ENCODE measurements at regions not wholly inside any gene's neighbourhood (a gene's known extent, or its start where the extent isn't known, plus 50 kb on each side); places are given as distances from the start of the nearest gene placed in this dataset.

GRCh38 chr4:153909672-153910071 is 120.8 kb upstream of the SFRP2 start:
- Histone ChIP-seq H3K4me2 (replicated peaks; ENCODE audit: low read depth, low read length, poor library complexity, severe bottlenecking) (no peak overlapping the region), H3K27ac (ENCODE audit: low read length in 2 of 2) (no peak overlapping the region), H3K36me3 (replicated peaks in 1 of 2; ENCODE audit: control extremely low read depth in 1 of 2, control insufficient read depth in 1 of 2, extremely low read depth in 1 of 2, insufficient read depth in 2 of 2, low read length in 1 of 2) (no peaks in the 10 kb centered on the region), H3K9me3 (ENCODE audit: control extremely low read depth in 1 of 3, control insufficient read depth in 2 of 3, insufficient read depth in 1 of 3, low read length in 2 of 3) (peaks cover 0 to 1% (median 0%) of the 10 kb centered on the region in 3 donors), H3K79me2 (ENCODE audit: control insufficient read depth, insufficient read depth, low read length) (no peaks in the 10 kb centered on the region), H3K27me3 (replicated peaks in 1 of 4; ENCODE audit: control extremely low read depth in 1 of 4, control insufficient read depth in 3 of 4, insufficient read depth in 4 of 4, low read length in 3 of 4) (peaks cover 0 to 3% (median 1%) of the 10 kb centered on the region in 4 experiments), H4K20me1 (ENCODE audit: control insufficient read depth, insufficient read depth, low read length, poor library complexity, severe bottlenecking) (no peaks in the 10 kb centered on the region), H2AFZ (ENCODE audit: insufficient read depth, low read depth, low read length, poor library complexity, severe bottlenecking) (no peak overlapping the region), H3K9ac (ENCODE audit: low read length) (no peak overlapping the region), H3K4me3 (ENCODE audit: control extremely low read depth in 1 of 5, extremely low read depth in 1 of 5, insufficient read depth in 1 of 5, low read depth in 2 of 5, low read length in 4 of 5) (no peak overlapping the region), H3K4me1 (ENCODE audit: control insufficient read depth in 2 of 2, insufficient read depth in 2 of 2, low read length in 2 of 2) (no peaks in the 10 kb centered on the region)
- H3K4me3 Mint-ChIP-seq, result no peak overlapping the region
- no CpG with 5 or more reads among the region's 1 CpG for WGBS (ENCODE audit: insufficient coverage)
- intact Hi-C loops (cut with micrococcal nuclease), result no loop called here
- ChIA-PET CTCF (no interaction called here), POLR2A (no interaction called here)
- peaks cover 29% of the 10 kb centered on the region for H3K27me3 Mint-ChIP-seq
- DNase-seq (no peak), ATAC-seq (ENCODE audit: low read depth) (no peak)
- no peaks in the 10 kb centered on the region for H3K4me1 Mint-ChIP-seq
- H3K9me3 Mint-ChIP-seq (ENCODE audit: insufficient read depth), result no peaks in the 10 kb centered on the region
- TF ChIP-seq CTCF (IDR thresholded peaks at IDR 0.05) (no peak), EZH2 (IDR thresholded peaks at IDR 0.05; ENCODE audit: borderline replicate concordance, insufficient read depth, low read depth, low read length, poor library complexity, severe bottlenecking) (no peak)
- H3K27ac Mint-ChIP-seq, result no peak overlapping the region

- Histone ChIP-seq H3K9ac (ENCODE audit: low read length) (no peak overlapping the region), H4K20me1 (ENCODE audit: control insufficient read depth, insufficient read depth, low read length, poor library complexity, severe bottlenecking) (no peaks in the 10 kb centered on the region), H3K27me3 (replicated peaks in 1 of 4; ENCODE audit: control extremely low read depth in 1 of 4, control insufficient read depth in 3 of 4, insufficient read depth in 4 of 4, low read length in 3 of 4) (peaks cover 0 to 3% (median 0%) of the 10 kb centered on the region in 4 experiments), H3K36me3 (replicated peaks in 1 of 2; ENCODE audit: control extremely low read depth in 1 of 2, control insufficient read depth in 1 of 2, extremely low read depth in 1 of 2, insufficient read depth in 2 of 2, low read length in 1 of 2) (no peaks in the 10 kb centered on the region), H3K4me1 (ENCODE audit: control insufficient read depth in 2 of 2, insufficient read depth in 2 of 2, low read length in 2 of 2) (no peaks in the 10 kb centered on the region), H3K9me3 (ENCODE audit: control extremely low read depth in 1 of 3, control insufficient read depth in 2 of 3, insufficient read depth in 1 of 3, low read length in 2 of 3) (peaks cover 0 to 1% (median 0%) of the 10 kb centered on the region in 3 donors), H3K27ac (ENCODE audit: low read length in 2 of 2) (no peak overlapping the region), H2AFZ (ENCODE audit: insufficient read depth, low read depth, low read length, poor library complexity, severe bottlenecking) (no peak overlapping the region), H3K79me2 (ENCODE audit: control insufficient read depth, insufficient read depth, low read length) (no peaks in the 10 kb centered on the region), H3K4me3 (ENCODE audit: control extremely low read depth in 1 of 5, extremely low read depth in 1 of 5, insufficient read depth in 1 of 5, low read depth in 2 of 5, low read length in 4 of 5) (no peak overlapping the region), H3K4me2 (replicated peaks; ENCODE audit: low read depth, low read length, poor library complexity, severe bottlenecking) (no peak overlapping the region)
- Mint-ChIP-seq H3K4me3 (no peak overlapping the region), H3K4me1 (no peaks in the 10 kb centered on the region), H3K27ac (no peak overlapping the region), H3K27me3 (peaks cover 25% of the 10 kb centered on the region), H3K9me3 (ENCODE audit: insufficient read depth) (no peaks in the 10 kb centered on the region)
- POLR2A ChIA-PET, result no interaction called here
- DNase-seq (no peak), ATAC-seq (ENCODE audit: low read depth) (no peak)
- TF ChIP-seq EZH2 (IDR thresholded peaks at IDR 0.05; ENCODE audit: borderline replicate concordance, insufficient read depth, low read depth, low read length, poor library complexity, severe bottlenecking) (no peak), CTCF (IDR thresholded peaks at IDR 0.05) (no peak)
- intact Hi-C loops (cut with micrococcal nuclease), result no loop called here
- CTCF ChIA-PET, result no interaction called here
Observed at GRCh38 chr4:153906231-153906630, 117.3 kb upstream of the SFRP2 start.
